ENCODE measurements at regions not wholly inside any gene's neighbourhood (a gene's known extent, or its start where the extent isn't known, plus 50 kb on each side); places are given as distances from the start of the nearest gene placed in this dataset.

GRCh38 chr2:240360645-240361475 is 74.6 kb upstream of the GPC1 start:
- Mint-ChIP-seq H3K27ac (no peak overlapping the region), H3K9me3 (peaks cover 12% of the 10 kb centered on the region), H3K4me1 (ENCODE audit: unreplicated experiment) (peaks cover 6% of the 10 kb centered on the region), H3K4me3 (no peak overlapping the region), H3K36me3 (no peaks in the 10 kb centered on the region), H3K27me3 (peaks cover 6% of the 10 kb centered on the region)
- no peak for DNase-seq (ENCODE audit: extremely low spot score, unreplicated experiment)
- TF ChIP-seq CTCF (conservative IDR thresholded peaks at IDR 0.05): no peak

- H3K4me3 Mint-ChIP-seq: no peak overlapping the region
- H3K9me3 Mint-ChIP-seq: peaks cover 12% of the 10 kb centered on the region
- H3K27me3 Mint-ChIP-seq: no peaks in the 10 kb centered on the region
- H3K36me3 Mint-ChIP-seq: no peaks in the 10 kb centered on the region
- no peak for DNase-seq (ENCODE audit: extremely low spot score, unreplicated experiment)
- H3K27ac Mint-ChIP-seq: no peak overlapping the region
- peaks cover 6% of the 10 kb centered on the region for H3K4me1 Mint-ChIP-seq (ENCODE audit: unreplicated experiment)
- TF ChIP-seq CTCF (conservative IDR thresholded peaks at IDR 0.05): no peak
These were observed 73.2 kb upstream of the GPC1 start for GRCh38 chr2:240362216-240362755.

GRCh38 chr2:240362826-240363745 is 72.4 kb upstream of the GPC1 start:
- Mint-ChIP-seq H3K4me3 (no peak overlapping the region), H3K27me3 (no peaks in the 10 kb centered on the region), H3K36me3 (no peaks in the 10 kb centered on the region), H3K9me3 (peaks cover 12% of the 10 kb centered on the region), H3K4me1 (ENCODE audit: unreplicated experiment) (peaks cover 6% of the 10 kb centered on the region), H3K27ac (no peak overlapping the region)
- DNase-seq (ENCODE audit: extremely low spot score, unreplicated experiment): no peak
- no peak for TF ChIP-seq CTCF (conservative IDR thresholded peaks at IDR 0.05)

GRCh38 chr2:240363746-240364581 is 71.5 kb upstream of the GPC1 start:
- H3K36me3 Mint-ChIP-seq: no peaks in the 10 kb centered on the region
- no peak overlapping the region for H3K4me3 Mint-ChIP-seq
- H3K27ac Mint-ChIP-seq: no peak overlapping the region
- no peak for TF ChIP-seq CTCF (conservative IDR thresholded peaks at IDR 0.05)
- no peaks in the 10 kb centered on the region for H3K27me3 Mint-ChIP-seq
- no peak for DNase-seq (ENCODE audit: extremely low spot score, unreplicated experiment)
- H3K4me1 Mint-ChIP-seq (ENCODE audit: unreplicated experiment): peaks cover 8% of the 10 kb centered on the region
- peaks cover 12% of the 10 kb centered on the region for H3K9me3 Mint-ChIP-seq

- Mint-ChIP-seq H3K4me1 (ENCODE audit: unreplicated experiment) (peaks cover 10% of the 10 kb centered on the region), H3K27me3 (no peaks in the 10 kb centered on the region), H3K27ac (no peak overlapping the region), H3K36me3 (no peaks in the 10 kb centered on the region), H3K4me3 (no peak overlapping the region), H3K9me3 (peaks cover 12% of the 10 kb centered on the region)
- no peak for TF ChIP-seq CTCF (conservative IDR thresholded peaks at IDR 0.05)
- DNase-seq (ENCODE audit: extremely low spot score, unreplicated experiment): no peak
These were observed 70.9 kb upstream of the GPC1 start for GRCh38 chr2:240364582-240364960.

Data from type B pancreatic cell (in vitro differentiated cells).